ENCODE measurements at regions not wholly inside any gene's neighbourhood (a gene's known extent, or its start where the extent isn't known, plus 50 kb on each side); places are given as distances from the start of the nearest gene placed in this dataset.

- no peak for TF ChIP-seq CTCF (IDR thresholded peaks at IDR 0.05)
- no peak for TF ChIP-seq POLR2A (IDR thresholded peaks at IDR 0.05)
Observed at GRCh38 chr21:16550917-16551741, 821.3 kb downstream of the USP25 start.

Measured in suprapubic skin (tissue), 3 donors.